K562 (cell line): ENCODE measurements at regions not wholly inside any gene's neighbourhood (a gene's known extent, or its start where the extent isn't known, plus 50 kb on each side); places are given as distances from the start of the nearest gene placed in this dataset.

Source experiments
- ATAC-seq: fragments of 200-7000 bp; cut with Tn5 transposase; 3 replicates; pipeline ENCODE4 v1.9.1; 2020; ENCODE audit warnings: moderate library complexity
- BruUV-seq: library from RNA; stranded (reverse); fragments of 400-500 nt; replicated peaks from 2 replicates; lab custom pipeline; 2021; lab: Mats Ljungman, UMichigan
- CTCF ChIA-PET: fragments of 300-600 bp; formaldehyde crosslinking; extraction: SDS; loops from one replicate; lab custom pipeline; 2021; ENCODE audit warnings: low intra/inter-chr PET ratio; lab: Yijun Ruan, JAX
- POLR2A ChIA-PET: fragments of 300-600, 350-650 bp; sonication (Branson Sonifier 250); formaldehyde crosslinking; extraction: SDS; loops from one replicate; lab custom pipeline; 2021; ENCODE audit warnings: antibody characterized with exemption, inconsistent platforms; lab: Yijun Ruan, JAX
- DNase-seq, 4 experiments: peaks; one replicate each; pipeline versions ENCODE4 v3.0.0 to v3.0.0-alpha.2; 2011 to 2018; ENCODE audit warnings: low spot score in 3 of 4, mixed read lengths in 3 of 4; ENCODE audit errors: extremely low read depth in 1 of 4
- FAIRE-seq: peaks from 2 replicates; lab custom pipeline; 2011; peaks lifted over from hg19 to GRCh38; lab: Jason Lieb, UNC
- H2AFZ ChIP-seq: 2 replicates; pipeline ENCODE4 v1.6.0; 2011; ENCODE audit warnings: low read depth, low read length, control low read depth, inconsistent platforms
- H3K27ac ChIP-seq: fragments of 200-600 bp; 3 replicates; pipeline ENCODE4 v1.8.0; 2011; ENCODE audit warnings: low read depth, mild to moderate bottlenecking, control low read depth, inconsistent platforms, low read length, moderate library complexity, mixed read lengths; ENCODE audit errors: extremely low read depth
- H3K27me3 ChIP-seq, 2 experiments: fragments of 300-600 bp in 1 of 2; 2 replicates in 1 of 2; 3 replicates in 1 of 2; pipeline versions ENCODE4 v1.6.0 to v1.8.0; 2011; ENCODE audit warnings: inconsistent platforms in 2 of 2, low read length in 2 of 2, mild to moderate bottlenecking in 1 of 2, mixed read lengths in 1 of 2, moderate library complexity in 1 of 2; ENCODE audit not compliant: control insufficient read depth in 2 of 2, insufficient read depth in 2 of 2
- H3K36me3 ChIP-seq: fragments of 300-600 bp; 3 replicates; pipeline ENCODE4 v1.8.0; 2011; ENCODE audit warnings: mild to moderate bottlenecking, low read length, inconsistent platforms; ENCODE audit not compliant: control insufficient read depth, insufficient read depth
- H3K4me1 ChIP-seq, 2 experiments: fragments of 200-600 bp in 1 of 2; replicated peaks in 1 of 2; 2 replicates in 1 of 2; 3 replicates in 1 of 2; pipeline versions ENCODE4 v1.5.1 to v1.8.0; 2011; ENCODE audit warnings: inconsistent platforms in 2 of 2, low read length in 2 of 2, mild to moderate bottlenecking in 1 of 2, mixed read lengths in 1 of 2, moderate library complexity in 1 of 2; ENCODE audit not compliant: control insufficient read depth in 2 of 2, insufficient read depth in 2 of 2
- H3K4me2 ChIP-seq: 2 replicates; pipeline ENCODE4 v1.6.1; 2011; ENCODE audit warnings: low read length, control low read depth, inconsistent platforms, mixed read lengths; ENCODE audit not compliant: insufficient read depth
- H3K4me3 ChIP-seq: fragments of 200-600 bp; sonication (generic), shearing (Covaris generic); 2 replicates; pipeline ENCODE4 v1.5.1; 2016; ENCODE audit warnings: control low read depth, inconsistent platforms
- H3K79me2 ChIP-seq: fragments of 200-600 bp; 3 replicates; pipeline ENCODE4 v1.8.0; 2011; ENCODE audit warnings: low read length, inconsistent platforms; ENCODE audit not compliant: control insufficient read depth, insufficient read depth
- H3K9ac ChIP-seq, 2 experiments: 2 replicates each; pipeline versions ENCODE4 v1.6.0 to v1.6.1; 2011; ENCODE audit warnings: low read depth in 2 of 2, low read length in 2 of 2, control low read depth in 1 of 2, inconsistent platforms in 1 of 2, mild to moderate bottlenecking in 1 of 2, mixed read lengths in 1 of 2; ENCODE audit not compliant: insufficient read depth in 1 of 2
- H3K9me1 ChIP-seq: one replicate; pipeline ENCODE4 v1.6.0; 2011; ENCODE audit warnings: inconsistent platforms, mild to moderate bottlenecking, low read length, moderate library complexity; ENCODE audit not compliant: control insufficient read depth, insufficient read depth
- H3K9me3 ChIP-seq: replicated peaks from 2 replicates; pipeline ENCODE4 v1.5.1; 2011; ENCODE audit warnings: low read depth, low read length, inconsistent platforms; ENCODE audit not compliant: control insufficient read depth, insufficient read depth
- H4K20me1 ChIP-seq: replicated peaks from 2 replicates; pipeline ENCODE4 v1.6.1; 2011; ENCODE audit warnings: low read length, inconsistent platforms, mixed read lengths; ENCODE audit not compliant: control insufficient read depth, insufficient read depth
- BRD9 ChIP-seq: fragments of 450-650 bp; IDR thresholded peaks from 2 replicates; pipeline ENCODE4 v1.6.1; 2018; ENCODE audit warnings: low read depth; ENCODE audit not compliant: partially characterized antibody
- CTCF ChIP-seq, 3 experiments: IDR thresholded peaks in 2 of 3; conservative IDR thresholded peaks in 1 of 3; 2 replicates each; pipeline ENCODE4 v1.5.1; 2011 to 2012; ENCODE audit warnings: low read length in 3 of 3, mild to moderate bottlenecking in 3 of 3, control low read depth in 2 of 3, improper control_type of control experiment in 1 of 3, inconsistent platforms in 1 of 3, low read depth in 1 of 3, mixed read lengths in 1 of 3, moderate library complexity in 1 of 3; ENCODE audit not compliant: insufficient read depth in 2 of 3
- E2F6 ChIP-seq, 2 experiments: IDR thresholded peaks; 2 replicates each; pipeline ENCODE4 v1.6.1; 2011; ENCODE audit warnings: borderline replicate concordance in 1 of 2, control low read depth in 1 of 2, low read depth in 1 of 2, low read length in 1 of 2, mild to moderate bottlenecking in 1 of 2, mixed read lengths in 1 of 2, moderate library complexity in 1 of 2; ENCODE audit not compliant: insufficient read depth in 1 of 2, insufficient read length in 1 of 2, poor library complexity in 1 of 2, severe bottlenecking in 1 of 2; ENCODE audit errors: extremely low read depth in 1 of 2
- FOXA1 ChIP-seq: fragments of 450-650 bp; IDR thresholded peaks from 2 replicates; pipeline ENCODE4 v1.6.1; 2016; ENCODE audit warnings: mild to moderate bottlenecking, borderline replicate concordance
- KAT2B ChIP-seq: IDR thresholded peaks from one replicate; pipeline ENCODE4 v1.6.1; 2012; ENCODE audit warnings: low read depth, mild to moderate bottlenecking, control low read depth, inconsistent platforms, low read length, moderate library complexity
- NEUROD1 ChIP-seq: fragments of 150-350 bp; IDR thresholded peaks from 2 replicates; pipeline ENCODE4 v1.6.1; 2014; ENCODE audit warnings: borderline replicate concordance, low read length, low read depth; ENCODE audit not compliant: partially characterized antibody
- NFE2 ChIP-seq: IDR thresholded peaks from 2 replicates; pipeline ENCODE4 v1.6.1; 2014; ENCODE audit warnings: antibody characterized with exemption, low read depth
- POLR2G ChIP-seq: fragments of 200-400 bp; formaldehyde crosslinking; IDR thresholded peaks from 2 replicates; pipeline ENCODE4 v1.6.1; 2017; ENCODE audit warnings: low read depth, mild to moderate bottlenecking, antibody characterized with exemption, low read length, moderate library complexity
- SMARCE1 ChIP-seq: fragments of 450-650 bp; IDR thresholded peaks from 2 replicates; pipeline ENCODE4 v1.7.1; 2016; ENCODE audit warnings: mild to moderate bottlenecking
- SRF ChIP-seq, 2 experiments: fragments of 250-450, 450-650 bp in 1 of 2; sonication (Bioruptor Pico) in 1 of 2; sonication (generic) in 1 of 2; formaldehyde crosslinking; IDR thresholded peaks; 2 replicates each; pipeline versions ENCODE4 v1.5.0 to v1.5.1; 2020 to 2022; ENCODE audit warnings: mild to moderate bottlenecking in 1 of 2, missing genetic modification reagents in 1 of 2
- ZEB2 ChIP-seq: fragments of 450-650 bp; IDR thresholded peaks from 2 replicates; pipeline ENCODE4 v1.6.1; 2016
- ZNF79 ChIP-seq: fragments of 250-450 bp; sonication (Bioruptor Pico); IDR thresholded peaks from 2 replicates; pipeline ENCODE4 v1.4.0; 2020; ENCODE audit warnings: low read depth, mild to moderate bottlenecking, moderate library complexity
- WGBS: fragments of 100-300 bp; shearing (Covaris generic); methylation state at CpG from one replicate; pipeline ENCODE4 v1.1.6; 2016; ENCODE audit warnings: low coverage, mixed read lengths; ENCODE audit not compliant: insufficient coverage; ENCODE audit errors: missing lambda C conversion rate; 5-methylcytosine and 5-hydroxymethylcytosine counted together
- in situ Hi-C: fragments of 300-500 bp; cut with MboI; formaldehyde crosslinking; loops from 4 replicates; pipeline ENCODE4 v1.15.0; 2018; ENCODE audit warnings: inconsistent platforms, mixed read lengths
- intact Hi-C: fragments of 100-400 bp; cut with micrococcal nuclease; formaldehyde crosslinking; loops from 2 replicates; pipeline ENCODE4 v1.14.2; 2022

- TF ChIP-seq SMARCE1 (no peak), ZEB2 (no peak), ZNF79 (CRISPR knock-in tag) (no peak), FOXA1 (no peak), E2F6 (IDR thresholded peaks at IDR 0.05; ENCODE audit: borderline replicate concordance in 1 of 2, extremely low read depth in 1 of 2, insufficient read depth in 1 of 2, insufficient read length in 1 of 2, low read depth in 1 of 2, low read length in 1 of 2, poor library complexity in 1 of 2, severe bottlenecking in 1 of 2) (no peak)
These were observed 1009.9 kb downstream of the PLA2G4A start (continued) for GRCh38 chr1:187838335-187839293.

GRCh38 chr1:187839873-187840272 lies 1011.1 kb downstream of the PLA2G4A start:
- intact Hi-C loops: no loop called here
- WGBS: 0% methylated on average over 2 of the region's 2 CpGs
- Histone ChIP-seq H3K9me1 (no peaks in the 10 kb centered on the region), H3K27ac (no peak overlapping the region), H2AFZ (no peak overlapping the region), H3K4me1 (no peaks in the 10 kb centered on the region), H3K27me3 (no peaks in the 10 kb centered on the region), H3K4me2 (no peak overlapping the region), H3K9me3 (no peaks in the 10 kb centered on the region; the same call in 1 of the 2 replicates), H3K4me3 (no peak overlapping the region), H3K9ac (no peak overlapping the region), H3K36me3 (no peaks in the 10 kb centered on the region), H3K79me2 (no peaks in the 10 kb centered on the region), H4K20me1 (no peaks in the 10 kb centered on the region)
- POLR2A ChIA-PET: no interaction called here
- no TSS peak for BruUV-seq
- ATAC-seq (no peak), FAIRE-seq (no peak), DNase-seq (no peak)
- in situ Hi-C loops: no loop called here
- CTCF ChIA-PET: no interaction called here
- TF ChIP-seq NFE2: no peak
- no peak for TF ChIP-seq KAT2B
- no peak for TF ChIP-seq CTCF (IDR thresholded peaks at IDR 0.05 in 2 of 3, conservative IDR thresholded peaks at IDR 0.05 in 1 of 3; ENCODE audit: insufficient read depth in 2 of 3, low read depth in 1 of 3, low read length in 3 of 3)
- no peak for TF ChIP-seq POLR2G
- no peak for TF ChIP-seq SRF (CRISPR knock-in tag; IDR thresholded peaks at IDR 0.05)
- no peak for TF ChIP-seq BRD9
- TF ChIP-seq NEUROD1: no peak
